HG03139 (cell line): ENCODE measurements at regions not wholly inside any gene's neighbourhood (a gene's known extent, or its start where the extent isn't known, plus 50 kb on each side); places are given as distances from the start of the nearest gene placed in this dataset.

Source experiments
- ATAC-seq: cut with Tn5 transposase; IDR thresholded peaks from one replicate; pipeline ENCODE4 v1.9.1; 2021; ENCODE audit not compliant: unreplicated experiment

- ATAC-seq, result no peak
These were observed 363.7 kb downstream of the BMPER start for GRCh38 chr7:34269084-34269483.

GRCh38 chr7:34275624-34276023 is 370.3 kb downstream of the BMPER start:
- no peak for ATAC-seq

- ATAC-seq, result no peak
These were observed 371.9 kb downstream of the BMPER start for GRCh38 chr7:34277016-34277802.

GRCh38 chr7:34277803-34278199 is 372.5 kb downstream of the BMPER start:
- no peak for ATAC-seq

GRCh38 chr7:34281260-34281659 is 375.9 kb downstream of the BMPER start:
- ATAC-seq, result no peak

- no peak for ATAC-seq
These were observed 375.7 kb upstream of the NPSR1 start for GRCh38 chr7:34282271-34282670.

GRCh38 chr7:34296663-34297062 is 361.4 kb upstream of the NPSR1 start:
- no peak for ATAC-seq

- no peak for ATAC-seq
These were observed 359.5 kb upstream of the NPSR1 start for GRCh38 chr7:34298492-34299013.

GRCh38 chr7:34299066-34299465 is 359.0 kb upstream of the NPSR1 start:
- ATAC-seq, result no peak

GRCh38 chr7:34307540-34307939 is 350.5 kb upstream of the NPSR1 start:
- ATAC-seq, result no peak

- no peak for ATAC-seq
These were observed 349.4 kb upstream of the NPSR1 start for GRCh38 chr7:34308595-34308994.

- ATAC-seq, result no peak
These were observed 348.9 kb upstream of the NPSR1 start for GRCh38 chr7:34309116-34309515.

- no peak for ATAC-seq
These were observed 348.4 kb upstream of the NPSR1 start for GRCh38 chr7:34309584-34309983.

GRCh38 chr7:34311591-34311990 is 346.4 kb upstream of the NPSR1 start:
- ATAC-seq, result no peak

GRCh38 chr7:34312624-34313023 is 345.4 kb upstream of the NPSR1 start:
- ATAC-seq, result no peak

- no peak for ATAC-seq
These were observed 344.7 kb upstream of the NPSR1 start for GRCh38 chr7:34313289-34313688.

- ATAC-seq, result no peak
These were observed 343.0 kb upstream of the NPSR1 start for GRCh38 chr7:34315032-34315431.

GRCh38 chr7:34317039-34317438 is 341.0 kb upstream of the NPSR1 start:
- ATAC-seq, result no peak

GRCh38 chr7:34320412-34320811 is 337.6 kb upstream of the NPSR1 start:
- no peak for ATAC-seq

- peak; percentile 88 for ATAC-seq
These were observed 336.9 kb upstream of the NPSR1 start for GRCh38 chr7:34320926-34321661.

GRCh38 chr7:34322841-34323240 is 335.2 kb upstream of the NPSR1 start:
- no peak for ATAC-seq

GRCh38 chr7:34327681-34328080 is 330.3 kb upstream of the NPSR1 start:
- ATAC-seq, result no peak
